HEK293 (cell line): ENCODE measurements at regions not wholly inside any gene's neighbourhood (a gene's known extent, or its start where the extent isn't known, plus 50 kb on each side); places are given as distances from the start of the nearest gene placed in this dataset.

Experiments used
- AEBP2 ChIP-seq: fragments of 450-650 bp; formaldehyde crosslinking; IDR thresholded peaks from 2 replicates; pipeline ENCODE4 v1.5.1; 2016; ENCODE audit warnings: missing biosample characterization, missing genetic modification characterization, borderline replicate concordance
- ATF2 ChIP-seq: fragments of 450-650 bp; formaldehyde crosslinking; IDR thresholded peaks from 2 replicates; pipeline ENCODE4 v1.5.1; 2016; ENCODE audit warnings: missing biosample characterization, missing genetic modification characterization, low read depth
- CTCF ChIP-seq: fragments of 450-650 bp; formaldehyde crosslinking; IDR thresholded peaks from 2 replicates; pipeline ENCODE4 v1.5.1; 2016; ENCODE audit warnings: missing biosample characterization, missing genetic modification characterization
- HOXD13 ChIP-seq: sonication (generic); formaldehyde crosslinking; IDR thresholded peaks from 2 replicates; pipeline ENCODE4 v1.8.0; 2022; ENCODE audit warnings: missing genetic modification reagents, borderline replicate concordance
- PRDM4 ChIP-seq: fragments of 450-650 bp; formaldehyde crosslinking; IDR thresholded peaks from 2 replicates; pipeline ENCODE4 v1.5.1; 2017; ENCODE audit warnings: missing biosample characterization, missing genetic modification characterization
- SP2 ChIP-seq: fragments of 450-650 bp; formaldehyde crosslinking; IDR thresholded peaks from 2 replicates; pipeline ENCODE4 v1.5.1; 2016; ENCODE audit warnings: missing biosample characterization, missing genetic modification characterization
- YY1 ChIP-seq: fragments of 450-650 bp; formaldehyde crosslinking; IDR thresholded peaks from 2 replicates; pipeline ENCODE4 v1.5.1; 2018; ENCODE audit warnings: missing biosample characterization, missing genetic modification characterization
- ZNF121 ChIP-seq: fragments of 450-650 bp; formaldehyde crosslinking; IDR thresholded peaks from 2 replicates; pipeline ENCODE4 v1.5.1; 2016; ENCODE audit warnings: missing biosample characterization, missing genetic modification characterization
- ZNF138 ChIP-seq: fragments of 450-650 bp; formaldehyde crosslinking; IDR thresholded peaks from 2 replicates; pipeline ENCODE4 v1.5.1; 2016; ENCODE audit warnings: missing biosample characterization, missing genetic modification characterization, borderline replicate concordance
- ZNF214 ChIP-seq: fragments of 450-650 bp; formaldehyde crosslinking; IDR thresholded peaks from 2 replicates; pipeline ENCODE4 v1.5.1; 2017; ENCODE audit warnings: missing biosample characterization, mild to moderate bottlenecking, missing genetic modification characterization, borderline replicate concordance
- ZNF544 ChIP-seq: fragments of 450-650 bp; formaldehyde crosslinking; IDR thresholded peaks from 2 replicates; pipeline ENCODE4 v1.5.0; 2017; ENCODE audit warnings: missing biosample characterization, missing genetic modification characterization
- ZNF558 ChIP-seq: fragments of 450-650 bp; formaldehyde crosslinking; IDR thresholded peaks from 2 replicates; pipeline ENCODE4 v1.5.1; 2016; ENCODE audit warnings: missing biosample characterization, missing genetic modification characterization
- ZNF560 ChIP-seq: fragments of 450-650 bp; formaldehyde crosslinking; IDR thresholded peaks from 2 replicates; pipeline ENCODE4 v1.5.1; 2017; ENCODE audit warnings: missing biosample characterization, missing genetic modification characterization, borderline replicate concordance
- ZNF76 ChIP-seq: fragments of 450-650 bp; formaldehyde crosslinking; IDR thresholded peaks from 2 replicates; pipeline ENCODE4; 2016; ENCODE audit warnings: low read depth, missing biosample characterization, missing genetic modification characterization, borderline replicate concordance

GRCh38 chr21:20302084-20302483 is 696.1 kb upstream of the NCAM2 start:
- TF ChIP-seq ZNF544 (tag by site-specific recombination) (no peak), ZNF138 (tag by site-specific recombination) (no peak), CTCF (tag by site-specific recombination) (no peak), PRDM4 (tag by site-specific recombination) (no peak), ZNF121 (tag by site-specific recombination) (no peak), YY1 (no peak), ZNF76 (tag by site-specific recombination) (no peak), ZNF560 (tag by site-specific recombination) (no peak), ATF2 (tag by site-specific recombination) (no peak), AEBP2 (tag by site-specific recombination) (no peak), HOXD13 (CRISPR knock-in tag) (no peak), ZNF558 (no peak), SP2 (tag by site-specific recombination) (no peak), ZNF214 (tag by site-specific recombination) (no peak)
